ENCODE measurements at regions not wholly inside any gene's neighbourhood (a gene's known extent, or its start where the extent isn't known, plus 50 kb on each side); places are given as distances from the start of the nearest gene placed in this dataset.
A peak's percentile ranks its signal among the peaks of the same experiment; 100 is the strongest.

- DNase-seq = no peak
These were observed 399.2 kb downstream of the NLGN4X start for GRCh38 chrX:5829469-5829868.

- DNase-seq = no peak
These were observed 399.6 kb downstream of the NLGN4X start for GRCh38 chrX:5829060-5829459.

GRCh38 chrX:5823903-5824302 is 404.8 kb downstream of the NLGN4X start:
- DNase-seq = peak; percentile 55

GRCh38 chrX:5810636-5811035 is 418.0 kb downstream of the NLGN4X start:
- no peak for DNase-seq

GRCh38 chrX:5807181-5807580 is 421.5 kb downstream of the NLGN4X start:
- no peak for DNase-seq

GRCh38 chrX:5802391-5802790 is 426.3 kb downstream of the NLGN4X start:
- DNase-seq = no peak

GRCh38 chrX:5791721-5792120 is 436.9 kb downstream of the NLGN4X start:
- no peak for DNase-seq

- DNase-seq = no peak
These were observed 439.8 kb downstream of the NLGN4X start for GRCh38 chrX:5788910-5789309.

GRCh38 chrX:5780821-5781220 is 447.8 kb downstream of the NLGN4X start:
- DNase-seq = no peak

GRCh38 chrX:5775846-5776430 is 452.7 kb downstream of the NLGN4X start:
- no peak for DNase-seq

GRCh38 chrX:5774446-5774845 is 454.2 kb downstream of the NLGN4X start:
- DNase-seq = no peak

- DNase-seq = no peak
These were observed 457.2 kb downstream of the NLGN4X start for GRCh38 chrX:5771441-5771840.

- DNase-seq = no peak
These were observed 472.1 kb downstream of the NLGN4X start for GRCh38 chrX:5756616-5757015.

GRCh38 chrX:5753291-5753690 is 475.4 kb downstream of the NLGN4X start:
- no peak for DNase-seq

- DNase-seq = no peak
These were observed 475.8 kb downstream of the NLGN4X start for GRCh38 chrX:5752831-5753230.

GRCh38 chrX:5748586-5749150 is 480.0 kb downstream of the NLGN4X start:
- no peak for DNase-seq

- DNase-seq = no peak
These were observed 482.4 kb downstream of the NLGN4X start for GRCh38 chrX:5746231-5746630.

- DNase-seq = no peak
These were observed 495.2 kb downstream of the NLGN4X start for GRCh38 chrX:5733501-5733900.

- no peak for DNase-seq
These were observed 498.1 kb downstream of the NLGN4X start for GRCh38 chrX:5730556-5730955.

GRCh38 chrX:5726224-5726623 is 502.4 kb downstream of the NLGN4X start:
- no peak for DNase-seq

GRCh38 chrX:5724123-5724522 is 504.5 kb downstream of the NLGN4X start:
- DNase-seq = no peak

- no peak for DNase-seq
These were observed 510.0 kb downstream of the NLGN4X start for GRCh38 chrX:5718651-5719050.

- DNase-seq = no peak
These were observed 512.0 kb downstream of the NLGN4X start for GRCh38 chrX:5716666-5717065.

GRCh38 chrX:5708251-5708650 is 520.4 kb downstream of the NLGN4X start:
- DNase-seq = no peak

- no peak for DNase-seq
These were observed 525.8 kb downstream of the NLGN4X start for GRCh38 chrX:5702890-5703289.
